ENCODE measurements at regions not wholly inside any gene's neighbourhood (a gene's known extent, or its start where the extent isn't known, plus 50 kb on each side); places are given as distances from the start of the nearest gene placed in this dataset.
A peak's percentile ranks its signal among the peaks of the same experiment; 100 is the strongest.

GRCh38 chr6:26149240-26149639 is 62.0 kb downstream of the HFE start:
- no peak overlapping the region for H3K27ac ChIP-seq
- H3K4me1 ChIP-seq = no peaks in the 10 kb centered on the region
- no peak overlapping the region for H3K4me3 ChIP-seq
- H3K9me3 ChIP-seq = no peaks in the 10 kb centered on the region
- no peak for DNase-seq
- no peaks in the 10 kb centered on the region for H3K36me3 ChIP-seq
- no peak for TF ChIP-seq CTCF (IDR thresholded peaks at IDR 0.05)
- TF ChIP-seq POLR2A (IDR thresholded peaks at IDR 0.05) = no peak
- H3K27me3 ChIP-seq = no peaks in the 10 kb centered on the region

- no peak overlapping the region for H3K4me3 ChIP-seq
- H3K4me1 ChIP-seq = peaks cover 0 to 3% (median 0%) of the 10 kb centered on the region in 4 donors
- no peak for DNase-seq
- H3K27me3 ChIP-seq = no peaks in the 10 kb centered on the region
- H3K9me3 ChIP-seq = no peaks in the 10 kb centered on the region
- H3K27ac ChIP-seq = no peak overlapping the region
- TF ChIP-seq CTCF (IDR thresholded peaks at IDR 0.05) (no peak), POLR2A (IDR thresholded peaks at IDR 0.05) (no peak)
- H3K36me3 ChIP-seq = no peaks in the 10 kb centered on the region
These were observed 65.2 kb downstream of the HFE start for GRCh38 chr6:26152226-26153101.

GRCh38 chr6:26155061-26155930 is 68.1 kb downstream of the HFE start:
- DNase-seq = peak in 2 of 3 donors; percentile 63 to 75
- no peaks in the 10 kb centered on the region for H3K9me3 ChIP-seq
- H3K36me3 ChIP-seq = no peaks in the 10 kb centered on the region
- TF ChIP-seq POLR2A (IDR thresholded peaks at IDR 0.05) = no peak
- no peak for TF ChIP-seq CTCF (IDR thresholded peaks at IDR 0.05)
- H3K27ac ChIP-seq = peak overlapping the region; percentile 89 to 99 (median 94)
- peaks cover 0 to 10% (median 4%) of the 10 kb centered on the region in 4 donors for H3K4me1 ChIP-seq
- H3K27me3 ChIP-seq = no peaks in the 10 kb centered on the region
- peak overlapping the region; percentile 52 to 79 (median 64) for H3K4me3 ChIP-seq

GRCh38 chr6:26156105-26156849 is 69.0 kb downstream of the HFE start:
- H3K36me3 ChIP-seq = no peaks in the 10 kb centered on the region
- H3K27me3 ChIP-seq = no peaks in the 10 kb centered on the region
- peak overlapping the region; percentile 89 to 99 (median 94) for H3K27ac ChIP-seq
- DNase-seq = peak; percentile 94 to 98 (median 96)
- H3K9me3 ChIP-seq = no peaks in the 10 kb centered on the region
- peaks cover 0 to 11% (median 4%) of the 10 kb centered on the region in 4 donors for H3K4me1 ChIP-seq
- peak overlapping the region; percentile 52 to 79 (median 64) for H3K4me3 ChIP-seq
- peak in 1 of 6 experiments; percentile 4 for TF ChIP-seq CTCF (IDR thresholded peaks at IDR 0.05)
- peak; percentile 100 for TF ChIP-seq POLR2A (IDR thresholded peaks at IDR 0.05)

GRCh38 chr6:26156850-26157250 is 69.6 kb downstream of the HFE start:
- DNase-seq = peak; percentile 60 to 85 (median 82)
- Histone ChIP-seq H3K36me3 (no peaks in the 10 kb centered on the region), H3K27ac (peak overlapping the region; percentile 89 to 99 (median 94)), H3K9me3 (no peaks in the 10 kb centered on the region), H3K27me3 (no peaks in the 10 kb centered on the region), H3K4me1 (peaks cover 0 to 11% (median 4%) of the 10 kb centered on the region in 4 donors), H3K4me3 (peak overlapping the region; percentile 52 to 79 (median 64))
- TF ChIP-seq CTCF (IDR thresholded peaks at IDR 0.05) (no peak), POLR2A (IDR thresholded peaks at IDR 0.05) (peak in 1 of 2 donors; percentile 2)
